ENCODE measurements at regions not wholly inside any gene's neighbourhood (a gene's known extent, or its start where the extent isn't known, plus 50 kb on each side); places are given as distances from the start of the nearest gene placed in this dataset.

- no peak for ATAC-seq
- Histone ChIP-seq H3K36me3 (ENCODE audit: insufficient read depth in 1 of 2, low read depth in 1 of 2) (no peaks in the 10 kb centered on the region), H3K9me3 (no peaks in the 10 kb centered on the region), H3K27me3 (ENCODE audit: insufficient read depth in 3 of 3, low read length in 2 of 3) (peaks cover 0 to 2% (median 0%) of the 10 kb centered on the region in 3 donors), H3K4me1 (no peaks in the 10 kb centered on the region), H3K27ac (no peak overlapping the region), H3K4me3 (no peak overlapping the region)
- DNase-seq: no peak
- 30 to 44% (median 37%) methylated on average over 5 of the region's 5 CpGs for WGBS, 3 donors
- intact Hi-C loops (cut with DNase I): no loop called here
- no peak for TF ChIP-seq CTCF (IDR thresholded peaks at IDR 0.05)
These were observed 347.7 kb downstream of the FBXO8 start for GRCh38 chr4:173935622-173936405.

- no peak for TF ChIP-seq CTCF (IDR thresholded peaks at IDR 0.05)
- ATAC-seq (no peak), DNase-seq (no peak)
- no peak overlapping the region for H3K27ac ChIP-seq
- H3K4me1 ChIP-seq: no peaks in the 10 kb centered on the region
- H3K36me3 ChIP-seq (ENCODE audit: insufficient read depth in 1 of 2, low read depth in 1 of 2): no peaks in the 10 kb centered on the region
- no peak overlapping the region for H3K4me3 ChIP-seq
- intact Hi-C loops (cut with DNase I): no loop called here
- H3K27me3 ChIP-seq (ENCODE audit: insufficient read depth in 3 of 3, low read length in 2 of 3): no peaks in the 10 kb centered on the region
- WGBS, 3 donors: 21 to 24% (median 23%) methylated on average over 5 of the region's 5 CpGs
- no peaks in the 10 kb centered on the region for H3K9me3 ChIP-seq
These were observed 348.4 kb downstream of the FBXO8 start for GRCh38 chr4:173934933-173935620.

GRCh38 chr4:173934201-173934600, 349.3 kb downstream of the FBXO8 start:
- 40 to 62% (median 44%) methylated on average over 2 of the region's 2 CpGs for WGBS, 3 donors
- no peak for ATAC-seq
- Histone ChIP-seq H3K36me3 (ENCODE audit: insufficient read depth in 1 of 2, low read depth in 1 of 2) (no peaks in the 10 kb centered on the region), H3K27me3 (ENCODE audit: insufficient read depth in 3 of 3, low read length in 2 of 3) (no peaks in the 10 kb centered on the region), H3K4me3 (no peak overlapping the region), H3K9me3 (no peaks in the 10 kb centered on the region), H3K4me1 (no peaks in the 10 kb centered on the region), H3K27ac (no peak overlapping the region)
- DNase-seq: no peak
- intact Hi-C loops (cut with DNase I): no loop called here
- no peak for TF ChIP-seq CTCF (IDR thresholded peaks at IDR 0.05)

GRCh38 chr4:173932701-173933100, 350.8 kb downstream of the FBXO8 start:
- no peak for TF ChIP-seq CTCF (IDR thresholded peaks at IDR 0.05)
- DNase-seq (no peak), ATAC-seq (no peak)
- Histone ChIP-seq H3K9me3 (no peaks in the 10 kb centered on the region), H3K27ac (no peak overlapping the region), H3K36me3 (ENCODE audit: insufficient read depth in 1 of 2, low read depth in 1 of 2) (no peaks in the 10 kb centered on the region), H3K27me3 (ENCODE audit: insufficient read depth in 3 of 3, low read length in 2 of 3) (no peaks in the 10 kb centered on the region), H3K4me1 (no peaks in the 10 kb centered on the region), H3K4me3 (no peak overlapping the region)
- intact Hi-C loops (cut with DNase I): no loop called here
- 64 to 88% (median 86%) methylated on average over 2 of the region's 2 CpGs for WGBS, 3 donors

Data from psoas muscle (tissue), 7 donors.